ENCODE measurements at regions not wholly inside any gene's neighbourhood (a gene's known extent, or its start where the extent isn't known, plus 50 kb on each side); places are given as distances from the start of the nearest gene placed in this dataset.

GRCh38 chr17:69651921-69652320, 237.4 kb downstream of the MAP2K6 start:
- H3F3A ChIP-seq (ENCODE audit: insufficient read depth, low read length, poor library complexity, severe bottlenecking) = no peaks in the 10 kb centered on the region
- no peak for TF ChIP-seq MXI1 (conservative IDR thresholded peaks at IDR 0.05; ENCODE audit: poor library complexity, severe bottlenecking)
- H3K9me2 ChIP-seq (ENCODE audit: insufficient read depth, low read length) = no peaks in the 10 kb centered on the region
- no peak overlapping the region for H3K4me2 ChIP-seq (ENCODE audit: low read length)
- no peak overlapping the region for H3K27ac ChIP-seq (ENCODE audit: low read length)
- H3K79me2 ChIP-seq (replicated peaks; ENCODE audit: insufficient read depth, low read length) = no peaks in the 10 kb centered on the region
- H3K9ac ChIP-seq (ENCODE audit: low read length) = no peak overlapping the region
- H3K27me3 ChIP-seq (ENCODE audit: insufficient read depth, low read depth, low read length) = no peaks in the 10 kb centered on the region
- H3K36me3 ChIP-seq (ENCODE audit: insufficient read depth, low read length) = no peaks in the 10 kb centered on the region
- H2AFZ ChIP-seq (ENCODE audit: low read depth, low read length) = no peak overlapping the region
- no peaks in the 10 kb centered on the region for H4K20me1 ChIP-seq (ENCODE audit: insufficient read depth)
- H3K9me3 ChIP-seq (ENCODE audit: low read length) = no peaks in the 10 kb centered on the region
- no peak overlapping the region for H3K4me3 ChIP-seq (ENCODE audit: low read length)

- Histone ChIP-seq H3K27me3 (ENCODE audit: insufficient read depth, low read depth, low read length) (no peaks in the 10 kb centered on the region), H2AFZ (ENCODE audit: low read depth, low read length) (no peak overlapping the region), H3K36me3 (ENCODE audit: insufficient read depth, low read length) (no peaks in the 10 kb centered on the region), H3K79me2 (replicated peaks; ENCODE audit: insufficient read depth, low read length) (no peaks in the 10 kb centered on the region), H3K4me2 (ENCODE audit: low read length) (no peak overlapping the region), H3K4me3 (ENCODE audit: low read length) (no peak overlapping the region), H3K27ac (ENCODE audit: low read length) (no peak overlapping the region), H3F3A (ENCODE audit: insufficient read depth, low read length, poor library complexity, severe bottlenecking) (no peaks in the 10 kb centered on the region), H3K9me3 (ENCODE audit: low read length) (no peaks in the 10 kb centered on the region), H3K9me2 (ENCODE audit: insufficient read depth, low read length) (no peaks in the 10 kb centered on the region), H4K20me1 (ENCODE audit: insufficient read depth) (no peaks in the 10 kb centered on the region), H3K9ac (ENCODE audit: low read length) (no peak overlapping the region)
- TF ChIP-seq REST (IDR thresholded peaks at IDR 0.05; ENCODE audit: borderline replicate concordance) (no peak), EZH2 (IDR thresholded peaks at IDR 0.05; ENCODE audit: borderline replicate concordance, insufficient read depth, low read length, poor library complexity, severe bottlenecking) (no peak), SMC3 (conservative IDR thresholded peaks at IDR 0.05; ENCODE audit: poor library complexity) (no peak), RAD21 (conservative IDR thresholded peaks at IDR 0.05) (no peak)
Observed at GRCh38 chr17:69654981-69655855, 240.7 kb downstream of the MAP2K6 start.

GRCh38 chr17:69655902-69656301, 241.4 kb downstream of the MAP2K6 start:
- H3K27ac ChIP-seq (ENCODE audit: low read length) = no peak overlapping the region

More at GRCh38 chr17:69655902-69656301, 241.4 kb downstream of the MAP2K6 start:
- H3K9ac ChIP-seq (ENCODE audit: low read length) = no peak overlapping the region
- no peak overlapping the region for H3K4me2 ChIP-seq (ENCODE audit: low read length)
- H2AFZ ChIP-seq (ENCODE audit: low read depth, low read length) = no peak overlapping the region
- H3K36me3 ChIP-seq (ENCODE audit: insufficient read depth, low read length) = no peaks in the 10 kb centered on the region
- H4K20me1 ChIP-seq (ENCODE audit: insufficient read depth) = no peaks in the 10 kb centered on the region
- H3K79me2 ChIP-seq (replicated peaks; ENCODE audit: insufficient read depth, low read length) = no peaks in the 10 kb centered on the region
- no peaks in the 10 kb centered on the region for H3F3A ChIP-seq (ENCODE audit: insufficient read depth, low read length, poor library complexity, severe bottlenecking)
- H3K9me3 ChIP-seq (ENCODE audit: low read length) = no peaks in the 10 kb centered on the region
- TF ChIP-seq POLR2AphosphoS5 (IDR thresholded peaks at IDR 0.05) (no peak), TAF1 (IDR thresholded peaks at IDR 0.05; ENCODE audit: low read depth) (no peak), EP300 (conservative IDR thresholded peaks at IDR 0.05; ENCODE audit: poor library complexity, severe bottlenecking) (no peak), MXI1 (conservative IDR thresholded peaks at IDR 0.05; ENCODE audit: poor library complexity, severe bottlenecking) (no peak), REST (IDR thresholded peaks at IDR 0.05; ENCODE audit: borderline replicate concordance) (no peak), CTCF (IDR thresholded peaks at IDR 0.05; ENCODE audit: poor library complexity, severe bottlenecking) (no peak), EZH2 (IDR thresholded peaks at IDR 0.05; ENCODE audit: borderline replicate concordance, insufficient read depth, low read length, poor library complexity, severe bottlenecking) (no peak), SMC3 (conservative IDR thresholded peaks at IDR 0.05; ENCODE audit: poor library complexity) (no peak), RAD21 (conservative IDR thresholded peaks at IDR 0.05) (no peak)
- H3K4me3 ChIP-seq (ENCODE audit: low read length) = no peak overlapping the region
- H3K27me3 ChIP-seq (ENCODE audit: insufficient read depth, low read depth, low read length) = no peaks in the 10 kb centered on the region
- no peaks in the 10 kb centered on the region for H3K9me2 ChIP-seq (ENCODE audit: insufficient read depth, low read length)
